WERI-Rb-1 (cell line): ENCODE measurements at regions not wholly inside any gene's neighbourhood (a gene's known extent, or its start where the extent isn't known, plus 50 kb on each side); places are given as distances from the start of the nearest gene placed in this dataset.
A peak's percentile ranks its signal among the peaks of the same experiment; 100 is the strongest.
"Not testable (repeated sequence)": the region's sequence is repeated elsewhere in the genome, so short reads cannot be mapped to it uniquely, and the experiment has no call there.

Source experiments
- DNase-seq: peaks from one replicate; pipeline ENCODE4 v3.0.0-alpha.2; 2020
- H3K27ac ChIP-seq: fragments of 250-450 bp; sonication (Bioruptor Pico); 2 replicates; pipeline ENCODE4 v1.5.1; 2020; ENCODE audit warnings: mild to moderate bottlenecking, moderate library complexity
- H3K27me3 ChIP-seq: fragments of 250-450 bp; sonication (Bioruptor Pico); 2 replicates; pipeline ENCODE4 v1.5.1; 2021; ENCODE audit warnings: mild to moderate bottlenecking, low read depth, moderate library complexity; ENCODE audit not compliant: insufficient read depth, severe bottlenecking
- H3K36me3 ChIP-seq: fragments of 250-450 bp; sonication (Bioruptor Pico); 2 replicates; pipeline ENCODE4 v1.5.1; 2020; ENCODE audit warnings: mild to moderate bottlenecking, moderate library complexity
- H3K4me3 ChIP-seq: 2 replicates; pipeline ENCODE4 v1.5.1; 2011; ENCODE audit warnings: low read depth, mild to moderate bottlenecking, control low read depth, low read length
- H3K9me3 ChIP-seq: fragments of 250-450 bp; sonication (Bioruptor Pico); 2 replicates; pipeline ENCODE4 v1.5.1; 2021; ENCODE audit warnings: mild to moderate bottlenecking, moderate library complexity; ENCODE audit not compliant: severe bottlenecking
- TF ChIP-seq, protein P1 (sequence below): IDR thresholded peaks from 2 replicates; pipeline ENCODE4 v1.5.1; 2011; ENCODE audit warnings: low read depth, mild to moderate bottlenecking, control low read depth, inconsistent platforms, low read length

DNA sequence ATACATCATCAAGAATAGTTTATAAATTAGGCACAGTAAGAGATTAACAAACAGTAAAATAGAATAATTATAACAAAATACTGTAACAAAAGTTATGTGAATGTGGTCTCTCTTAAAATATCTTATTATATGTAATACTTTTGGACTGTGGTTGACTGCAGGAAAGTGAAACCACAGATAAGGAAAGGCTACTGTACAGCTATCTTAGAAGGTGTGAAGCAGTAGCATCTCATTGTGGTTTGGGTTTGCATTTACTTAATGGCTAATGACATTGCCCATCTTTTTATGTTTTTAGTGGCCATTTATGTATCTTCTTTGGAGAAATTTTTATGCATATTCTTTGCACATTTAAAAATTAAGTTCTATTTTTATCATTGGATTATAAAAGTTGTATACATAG, 296.4 kb upstream of the MAGI2 start:
- H3K9me3 ChIP-seq = peaks cover 2% of the 10 kb centered on the region

DNA sequence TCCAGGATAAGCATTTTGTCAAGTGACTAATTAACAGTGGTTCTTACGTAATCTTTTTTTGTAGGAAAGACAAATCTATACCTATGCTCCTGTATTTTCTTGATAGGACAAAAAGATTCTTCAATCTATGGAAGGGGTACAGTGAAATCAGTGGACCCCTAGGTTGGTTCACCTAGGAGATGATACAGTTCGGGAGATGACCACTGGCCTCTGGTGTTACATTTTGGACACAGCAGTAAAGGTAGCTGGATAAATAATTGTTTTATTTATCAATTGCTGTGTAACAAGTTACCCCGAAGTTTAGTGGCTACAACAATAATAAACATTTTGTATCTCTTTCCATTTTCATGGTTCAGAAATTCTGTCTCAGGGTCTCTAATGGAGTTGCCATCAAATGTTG, 288.2 kb upstream of the MAGI2 start:
- no peak overlapping the region for H3K4me3 ChIP-seq
- no peaks in the 10 kb centered on the region for H3K36me3 ChIP-seq
- H3K9me3 ChIP-seq = no peaks in the 10 kb centered on the region
- no peaks in the 10 kb centered on the region for H3K27me3 ChIP-seq
- H3K27ac ChIP-seq = no peak overlapping the region
- DNase-seq = no peak
- TF ChIP-seq, protein P1, sequence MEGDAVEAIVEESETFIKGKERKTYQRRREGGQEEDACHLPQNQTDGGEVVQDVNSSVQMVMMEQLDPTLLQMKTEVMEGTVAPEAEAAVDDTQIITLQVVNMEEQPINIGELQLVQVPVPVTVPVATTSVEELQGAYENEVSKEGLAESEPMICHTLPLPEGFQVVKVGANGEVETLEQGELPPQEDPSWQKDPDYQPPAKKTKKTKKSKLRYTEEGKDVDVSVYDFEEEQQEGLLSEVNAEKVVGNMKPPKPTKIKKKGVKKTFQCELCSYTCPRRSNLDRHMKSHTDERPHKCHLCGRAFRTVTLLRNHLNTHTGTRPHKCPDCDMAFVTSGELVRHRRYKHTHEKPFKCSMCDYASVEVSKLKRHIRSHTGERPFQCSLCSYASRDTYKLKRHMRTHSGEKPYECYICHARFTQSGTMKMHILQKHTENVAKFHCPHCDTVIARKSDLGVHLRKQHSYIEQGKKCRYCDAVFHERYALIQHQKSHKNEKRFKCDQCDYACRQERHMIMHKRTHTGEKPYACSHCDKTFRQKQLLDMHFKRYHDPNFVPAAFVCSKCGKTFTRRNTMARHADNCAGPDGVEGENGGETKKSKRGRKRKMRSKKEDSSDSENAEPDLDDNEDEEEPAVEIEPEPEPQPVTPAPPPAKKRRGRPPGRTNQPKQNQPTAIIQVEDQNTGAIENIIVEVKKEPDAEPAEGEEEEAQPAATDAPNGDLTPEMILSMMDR = peak; percentile 17; the same call in 1 of the 2 replicates

More for the DNA sequence above, 296.4 kb upstream of the MAGI2 start:
- TF ChIP-seq, protein P1 = no peak
- Histone ChIP-seq H3K27ac (no peak overlapping the region), H3K4me3 (no peak overlapping the region), H3K36me3 (no peaks in the 10 kb centered on the region), H3K27me3 (no peaks in the 10 kb centered on the region)
- DNase-seq = no peak

DNA sequence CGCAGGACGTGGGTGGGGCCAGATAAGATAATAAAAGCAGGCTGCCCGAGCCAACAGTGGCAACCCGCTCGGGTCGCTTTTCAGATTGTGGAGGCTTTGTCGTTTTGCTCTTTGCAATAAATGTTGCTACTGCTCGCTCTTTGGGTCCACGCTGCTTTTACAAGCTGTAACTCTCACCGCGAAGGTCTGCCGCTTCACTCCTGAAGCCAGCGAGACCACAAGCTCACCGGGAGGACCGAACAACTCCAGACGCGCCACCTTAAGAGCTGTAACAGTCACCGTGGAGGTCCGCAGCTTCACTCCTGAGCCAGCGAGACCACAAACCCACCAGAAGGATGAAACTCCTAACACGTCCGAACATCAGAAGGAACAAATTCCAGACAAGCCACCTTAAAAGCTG, 286.6 kb upstream of the MAGI2 start:
- Histone ChIP-seq H3K4me3 (no peak overlapping the region), H3K27ac (no peak overlapping the region), H3K36me3 (no peaks in the 10 kb centered on the region), H3K27me3 (no peaks in the 10 kb centered on the region), H3K9me3 (no peaks in the 10 kb centered on the region)
- no peak for DNase-seq
- TF ChIP-seq, protein P1 = no peak

DNA sequence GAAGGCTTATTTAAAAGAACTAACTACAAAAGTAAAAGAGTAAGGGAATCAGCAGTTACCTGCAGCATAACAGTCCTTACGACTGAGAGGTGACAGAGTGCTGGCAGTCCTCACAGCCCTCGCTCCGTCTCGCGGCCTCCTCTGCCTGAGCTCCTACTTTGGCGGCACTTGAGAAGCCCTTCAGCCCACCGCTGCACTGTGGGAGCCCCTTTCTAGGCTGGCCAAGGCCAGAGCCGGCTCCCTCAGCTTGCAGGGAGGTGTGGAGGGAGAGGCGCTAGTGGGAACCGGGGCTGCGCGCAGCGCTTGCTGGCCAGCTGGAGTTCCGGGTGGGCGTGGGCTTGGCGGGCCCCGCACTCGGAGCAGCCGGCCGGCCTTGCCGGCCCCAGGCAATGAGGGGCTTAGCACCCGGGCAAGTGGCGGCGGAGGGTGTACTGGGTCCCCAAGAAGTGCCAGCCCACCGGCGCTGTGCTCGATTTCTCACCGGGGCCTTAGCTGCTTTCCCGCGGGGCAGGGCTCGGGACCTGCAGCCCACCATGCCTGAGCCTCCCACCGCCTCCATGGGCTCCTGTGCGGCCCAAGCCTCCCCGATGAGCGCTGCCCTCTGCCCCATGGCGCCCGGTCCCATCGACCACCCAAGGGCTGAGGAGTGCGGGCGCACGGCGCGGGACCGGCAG, 285.7 kb upstream of the MAGI2 start:
- DNase-seq, H3K4me3 ChIP-seq, H3K9me3 ChIP-seq, H3K27me3 ChIP-seq, H3K27ac ChIP-seq, H3K36me3 ChIP-seq: not testable (repeated sequence)

- Histone ChIP-seq H3K36me3 (no peaks in the 10 kb centered on the region), H3K4me3 (no peak overlapping the region), H3K27ac (no peak overlapping the region), H3K9me3 (peaks cover 9% of the 10 kb centered on the region), H3K27me3 (no peaks in the 10 kb centered on the region)
- TF ChIP-seq, protein P1 = no peak
- no peak for DNase-seq
These were observed 283.0 kb upstream of the MAGI2 start for GRCh38 chr7:79736418-79736817.

- TF ChIP-seq, protein P1 = no peak
- Histone ChIP-seq H3K27me3 (no peaks in the 10 kb centered on the region), H3K36me3 (no peaks in the 10 kb centered on the region), H3K27ac (no peak overlapping the region), H3K9me3 (peaks cover 10% of the 10 kb centered on the region), H3K4me3 (no peak overlapping the region)
- no peak for DNase-seq
These were observed 281.5 kb upstream of the MAGI2 start for GRCh38 chr7:79735012-79735411.
